BLaER1 (cell line): ENCODE measurements at regions not wholly inside any gene's neighbourhood (a gene's known extent, or its start where the extent isn't known, plus 50 kb on each side); places are given as distances from the start of the nearest gene placed in this dataset.
"Not testable (repeated sequence)": the region's sequence is repeated elsewhere in the genome, so short reads cannot be mapped to it uniquely, and the experiment has no call there.

Experiments used
- H3K27ac ChIP-seq: shearing (Covaris generic); formaldehyde crosslinking; 2 replicates; pipeline ENCODE4 v1.8.1; 2022
- H3K27me3 ChIP-seq: shearing (Covaris generic); formaldehyde crosslinking; 2 replicates; pipeline ENCODE4 v1.8.1; 2022
- H3K36me3 ChIP-seq: shearing (Covaris generic); formaldehyde crosslinking; 2 replicates; pipeline ENCODE4 v1.8.1; 2022
- H3K4me1 ChIP-seq: shearing (Covaris generic); formaldehyde crosslinking; 2 replicates; pipeline ENCODE4 v1.8.1; 2022
- H3K4me2 ChIP-seq: shearing (Covaris generic); formaldehyde crosslinking; 2 replicates; pipeline ENCODE4 v1.8.1; 2022
- H3K4me3 ChIP-seq: shearing (Covaris generic); formaldehyde crosslinking; 2 replicates; pipeline ENCODE4 v1.8.1; 2022
- H3K9ac ChIP-seq: shearing (Covaris generic); formaldehyde crosslinking; 2 replicates; pipeline ENCODE4 v1.8.1; 2022
- H3K9me3 ChIP-seq: shearing (Covaris generic); formaldehyde crosslinking; 2 replicates; pipeline ENCODE4 v1.8.1; 2022
- H4K20me1 ChIP-seq: shearing (Covaris generic); formaldehyde crosslinking; 2 replicates; pipeline ENCODE4 v1.8.1; 2022
- Cebpa-rat ChIP-seq: shearing (Covaris generic); IDR thresholded peaks from 2 replicates; pipeline ENCODE4 v1.8.1; 2022

GRCh38 chr6:144911322-144911721, 626.2 kb downstream of the UTRN start:
- no peaks in the 10 kb centered on the region for H3K36me3 ChIP-seq
- no peak overlapping the region for H3K4me3 ChIP-seq
- no peak overlapping the region for H3K9ac ChIP-seq
- H4K20me1 ChIP-seq = no peaks in the 10 kb centered on the region
- H3K27me3 ChIP-seq = no peaks in the 10 kb centered on the region
- H3K4me2 ChIP-seq = no peak overlapping the region
- H3K9me3 ChIP-seq = no peaks in the 10 kb centered on the region
- TF ChIP-seq Cebpa-rat = no peak
- H3K27ac ChIP-seq = no peak overlapping the region
- H3K4me1 ChIP-seq = peaks cover 12% of the 10 kb centered on the region

GRCh38 chr6:144912474-144912873, 627.3 kb downstream of the UTRN start:
- Histone ChIP-seq H3K27ac (no peak overlapping the region), H3K4me2 (no peak overlapping the region), H3K9me3 (no peaks in the 10 kb centered on the region), H3K9ac (no peak overlapping the region), H3K27me3 (no peaks in the 10 kb centered on the region), H3K4me1 (peaks cover 12% of the 10 kb centered on the region), H3K36me3 (no peaks in the 10 kb centered on the region), H3K4me3 (no peak overlapping the region), H4K20me1 (no peaks in the 10 kb centered on the region)
- no peak for TF ChIP-seq Cebpa-rat

- no peak for TF ChIP-seq Cebpa-rat
- no peak overlapping the region for H3K4me3 ChIP-seq
These were observed 632.9 kb downstream of the UTRN start for GRCh38 chr6:144918073-144918472.

GRCh38 chr6:144919560-144919959, 634.4 kb downstream of the UTRN start:
- Histone ChIP-seq H4K20me1 (no peaks in the 10 kb centered on the region), H3K4me3 (no peak overlapping the region), H3K9ac (no peak overlapping the region), H3K27ac (no peak overlapping the region), H3K4me2 (no peak overlapping the region), H3K36me3 (no peaks in the 10 kb centered on the region), H3K27me3 (no peaks in the 10 kb centered on the region), H3K4me1 (no peaks in the 10 kb centered on the region), H3K9me3 (no peaks in the 10 kb centered on the region)
- TF ChIP-seq Cebpa-rat = no peak

More at GRCh38 chr6:144918073-144918472, 632.9 kb downstream of the UTRN start:
- Histone ChIP-seq H3K4me2 (no peak overlapping the region), H4K20me1 (no peaks in the 10 kb centered on the region), H3K9ac (no peak overlapping the region), H3K36me3 (no peaks in the 10 kb centered on the region), H3K27me3 (no peaks in the 10 kb centered on the region), H3K9me3 (no peaks in the 10 kb centered on the region), H3K4me1 (no peaks in the 10 kb centered on the region), H3K27ac (no peak overlapping the region)

- Histone ChIP-seq H3K4me3 (no peak overlapping the region), H3K27ac (no peak overlapping the region)
- no peak for TF ChIP-seq Cebpa-rat
These were observed 635.3 kb downstream of the UTRN start for GRCh38 chr6:144920391-144920961.

GRCh38 chr6:144921206-144921975, 636.3 kb downstream of the UTRN start:
- no peak overlapping the region for H3K4me2 ChIP-seq
- no peak overlapping the region for H3K4me3 ChIP-seq
- no peaks in the 10 kb centered on the region for H3K4me1 ChIP-seq
- no peaks in the 10 kb centered on the region for H3K27me3 ChIP-seq
- no peak overlapping the region for H3K27ac ChIP-seq
- no peaks in the 10 kb centered on the region for H4K20me1 ChIP-seq
- H3K9me3 ChIP-seq = no peaks in the 10 kb centered on the region
- no peak overlapping the region for H3K9ac ChIP-seq
- no peaks in the 10 kb centered on the region for H3K36me3 ChIP-seq
- no peak for TF ChIP-seq Cebpa-rat

More at GRCh38 chr6:144920391-144920961, 635.3 kb downstream of the UTRN start:
- Histone ChIP-seq H4K20me1 (no peaks in the 10 kb centered on the region), H3K9me3 (no peaks in the 10 kb centered on the region), H3K27me3 (no peaks in the 10 kb centered on the region), H3K9ac (no peak overlapping the region), H3K36me3 (no peaks in the 10 kb centered on the region), H3K4me2 (no peak overlapping the region), H3K4me1 (no peaks in the 10 kb centered on the region)

GRCh38 chr6:144922120-144922722, 637.1 kb downstream of the UTRN start:
- TF ChIP-seq Cebpa-rat = no peak
- no peak overlapping the region for H3K4me3 ChIP-seq
- no peak overlapping the region for H3K4me2 ChIP-seq
- no peaks in the 10 kb centered on the region for H4K20me1 ChIP-seq
- H3K36me3 ChIP-seq = no peaks in the 10 kb centered on the region
- no peaks in the 10 kb centered on the region for H3K27me3 ChIP-seq
- H3K9me3 ChIP-seq = no peaks in the 10 kb centered on the region
- no peak overlapping the region for H3K27ac ChIP-seq
- no peak overlapping the region for H3K9ac ChIP-seq
- no peaks in the 10 kb centered on the region for H3K4me1 ChIP-seq

GRCh38 chr6:144922771-144923490, 637.8 kb downstream of the UTRN start:
- H3K27me3 ChIP-seq, H3K4me2 ChIP-seq, H3K4me3 ChIP-seq, H3K4me1 ChIP-seq, H4K20me1 ChIP-seq, H3K36me3 ChIP-seq, H3K9me3 ChIP-seq, H3K9ac ChIP-seq, H3K27ac ChIP-seq: not testable (repeated sequence)

- not testable (repeated sequence) for H3K4me1 ChIP-seq, H3K27ac ChIP-seq, H3K9me3 ChIP-seq, H3K9ac ChIP-seq, H3K4me2 ChIP-seq, H3K4me3 ChIP-seq, H4K20me1 ChIP-seq, H3K36me3 ChIP-seq, H3K27me3 ChIP-seq
These were observed 638.3 kb downstream of the UTRN start for GRCh38 chr6:144923491-144923787.

GRCh38 chr6:144928847-144929246, 643.7 kb downstream of the UTRN start:
- no peaks in the 10 kb centered on the region for H3K4me1 ChIP-seq
- no peak overlapping the region for H3K4me2 ChIP-seq
- H4K20me1 ChIP-seq = no peaks in the 10 kb centered on the region
- H3K9ac ChIP-seq = no peak overlapping the region
- TF ChIP-seq Cebpa-rat = no peak
- H3K9me3 ChIP-seq = no peaks in the 10 kb centered on the region
- H3K27me3 ChIP-seq = no peaks in the 10 kb centered on the region
- no peak overlapping the region for H3K4me3 ChIP-seq
- H3K27ac ChIP-seq = no peak overlapping the region
- no peaks in the 10 kb centered on the region for H3K36me3 ChIP-seq
